ENCODE measurements at regions not wholly inside any gene's neighbourhood (a gene's known extent, or its start where the extent isn't known, plus 50 kb on each side); places are given as distances from the start of the nearest gene placed in this dataset.
A peak's percentile ranks its signal among the peaks of the same experiment; 100 is the strongest.

GRCh38 chr13:44234566-44234965 is 139.1 kb upstream of the SERP2 start:
- TF ChIP-seq CTCF (IDR thresholded peaks at IDR 0.05; ENCODE audit: low read length, missing control alignments): no peak
- H3K4me3 ChIP-seq (replicated peaks; ENCODE audit: low read depth, low read length): no peak overlapping the region
- no peak for DNase-seq (ENCODE audit: low read depth)

GRCh38 chr13:44236370-44236769 is 137.3 kb upstream of the SERP2 start:
- no peak for TF ChIP-seq CTCF (IDR thresholded peaks at IDR 0.05; ENCODE audit: low read length, missing control alignments)
- H3K4me3 ChIP-seq (replicated peaks; ENCODE audit: low read depth, low read length): no peak overlapping the region
- DNase-seq (ENCODE audit: low read depth): peak; percentile 69

GRCh38 chr13:44236801-44237207 is 136.8 kb upstream of the SERP2 start:
- no peak for TF ChIP-seq CTCF (IDR thresholded peaks at IDR 0.05; ENCODE audit: low read length, missing control alignments)
- DNase-seq (ENCODE audit: low read depth): no peak
- no peak overlapping the region for H3K4me3 ChIP-seq (replicated peaks; ENCODE audit: low read depth, low read length)

- no peak overlapping the region for H3K4me3 ChIP-seq (replicated peaks; ENCODE audit: low read depth, low read length)
- no peak for TF ChIP-seq CTCF (IDR thresholded peaks at IDR 0.05; ENCODE audit: low read length, missing control alignments)
- peak; percentile 99 for DNase-seq (ENCODE audit: low read depth)
Measured at GRCh38 chr13:44237276-44237767, 136.3 kb upstream of the SERP2 start.

- no peak overlapping the region for H3K4me3 ChIP-seq (replicated peaks; ENCODE audit: low read depth, low read length)
- DNase-seq (ENCODE audit: low read depth): peak; percentile 62
- TF ChIP-seq CTCF (IDR thresholded peaks at IDR 0.05; ENCODE audit: low read length, missing control alignments): no peak
Measured at GRCh38 chr13:44237881-44238421, 135.7 kb upstream of the SERP2 start.

GRCh38 chr13:44240611-44241145 is 132.9 kb upstream of the SERP2 start:
- H3K4me3 ChIP-seq (replicated peaks; ENCODE audit: low read depth, low read length): no peak overlapping the region
- DNase-seq (ENCODE audit: low read depth): no peak
- TF ChIP-seq CTCF (IDR thresholded peaks at IDR 0.05; ENCODE audit: low read length, missing control alignments): no peak

GRCh38 chr13:44241638-44242037 is 132.0 kb upstream of the SERP2 start:
- no peak for DNase-seq (ENCODE audit: low read depth)
- no peak for TF ChIP-seq CTCF (IDR thresholded peaks at IDR 0.05; ENCODE audit: low read length, missing control alignments)
- H3K4me3 ChIP-seq (replicated peaks; ENCODE audit: low read depth, low read length): no peak overlapping the region
